Fibroblast of lung (primary cell): ENCODE measurements at regions not wholly inside any gene's neighbourhood (a gene's known extent, or its start where the extent isn't known, plus 50 kb on each side); places are given as distances from the start of the nearest gene placed in this dataset.

Experiments used
- CTCF ChIP-seq, 2 donors: IDR thresholded peaks in 1 of 2; conservative IDR thresholded peaks in 1 of 2; 1 replicate in 1 of 2; 2 replicates in 1 of 2; pipeline ENCODE4 v1.5.1; 2011 to 2012; ENCODE audit warnings: low read length in 2 of 2, control low read depth in 1 of 2, inconsistent platforms in 1 of 2, low read depth in 1 of 2, mild to moderate bottlenecking in 1 of 2
- EZH2 ChIP-seq: IDR thresholded peaks from 2 replicates; pipeline ENCODE4 v1.5.1; 2012; ENCODE audit warnings: low read length, control low read depth, mild to moderate bottlenecking; ENCODE audit errors: missing control alignments

- TF ChIP-seq CTCF (conservative IDR thresholded peaks at IDR 0.05 in 1 of 2, IDR thresholded peaks at IDR 0.05 in 1 of 2; ENCODE audit: low read depth in 1 of 2, low read length in 2 of 2) (no peak), EZH2 (no peak)
Measured at GRCh38 chr7:19275000-19275399, 129.8 kb upstream of the FERD3L start.
